SJSA1 (cell line): ENCODE measurements at regions not wholly inside any gene's neighbourhood (a gene's known extent, or its start where the extent isn't known, plus 50 kb on each side); places are given as distances from the start of the nearest gene placed in this dataset.

Experiments
- DNase-seq, 2 experiments: peaks; one replicate each; pipeline ENCODE4 v3.0.0-alpha.2; 2015 to 2020; ENCODE audit warnings: low spot score in 2 of 2, low read depth in 1 of 2
- H3K27ac ChIP-seq: fragments of 250-450 bp; sonication (Bioruptor Pico); 2 replicates; pipeline ENCODE4 v1.5.1; 2020; ENCODE audit warnings: mild to moderate bottlenecking, moderate library complexity
- H3K27me3 ChIP-seq: fragments of 250-450 bp; sonication (Bioruptor Pico); replicated peaks from 2 replicates; pipeline ENCODE4 v1.5.1; 2020; ENCODE audit warnings: mild to moderate bottlenecking, moderate library complexity
- H3K36me3 ChIP-seq: fragments of 250-450 bp; sonication (Bioruptor Pico); 2 replicates; pipeline ENCODE4 v1.5.1; 2020; ENCODE audit warnings: mild to moderate bottlenecking
- H3K4me1 ChIP-seq: fragments of 250-450 bp; sonication (Bioruptor Pico); replicated peaks from 2 replicates; pipeline ENCODE4 v1.6.1; 2021; ENCODE audit warnings: mild to moderate bottlenecking
- H3K4me3 ChIP-seq: fragments of 250-450 bp; sonication (Bioruptor Pico); 2 replicates; pipeline ENCODE4 v1.5.1; 2020; ENCODE audit warnings: mild to moderate bottlenecking
- H3K9me3 ChIP-seq: fragments of 250-450 bp; sonication (Bioruptor Pico); replicated peaks from 2 replicates; pipeline ENCODE4 v1.5.1; 2020; ENCODE audit warnings: mild to moderate bottlenecking

DNA sequence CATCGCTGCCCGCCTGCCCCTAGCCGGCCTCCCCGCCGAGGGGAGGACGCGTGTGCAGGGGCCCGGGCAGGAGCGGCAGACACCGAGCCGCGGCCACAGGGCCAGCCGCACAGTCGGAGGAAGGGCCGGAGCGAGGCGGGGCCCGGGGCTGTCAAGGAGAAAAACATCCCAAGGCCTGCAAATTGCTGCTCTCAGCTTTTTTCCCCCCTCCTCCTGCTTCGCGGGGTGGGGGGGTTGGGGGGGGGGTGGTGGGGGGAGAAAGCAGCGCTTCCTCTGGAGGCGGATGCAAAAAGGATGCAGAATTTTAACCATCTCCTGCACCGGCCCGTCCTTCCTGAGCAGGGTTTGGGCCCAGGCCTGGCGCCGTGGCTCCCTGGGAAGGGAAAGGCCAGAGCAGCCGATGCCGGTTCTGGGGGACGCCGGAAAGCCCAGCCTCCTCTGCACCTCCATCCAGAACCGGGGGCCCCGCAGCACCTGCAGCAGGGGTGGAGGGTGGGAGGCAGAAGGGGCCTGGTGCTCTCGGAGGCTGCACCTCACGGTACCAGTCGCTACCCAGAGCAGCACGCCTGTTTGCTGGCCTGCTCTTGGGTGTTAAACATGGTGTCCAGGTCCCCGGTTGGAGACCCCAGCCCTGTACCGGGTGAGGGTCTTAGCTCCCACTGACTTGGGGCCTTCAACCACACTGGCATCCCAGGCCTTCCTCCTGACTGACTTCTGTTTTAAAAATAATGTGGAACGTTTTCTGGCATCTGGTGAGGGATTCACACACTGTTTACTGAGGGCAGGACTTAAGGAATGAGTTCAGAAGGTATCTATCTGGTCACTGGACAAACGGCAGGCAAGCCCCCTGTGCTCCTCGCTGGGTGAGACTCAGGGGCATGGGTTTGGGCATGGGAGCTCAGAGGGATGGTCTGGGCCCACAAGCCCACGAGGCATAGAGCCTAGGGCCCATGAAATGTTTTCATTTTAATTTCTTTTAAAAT, 77.4 kb upstream of the WNT7B start:
- Histone ChIP-seq H3K27ac (peak overlapping the region; percentile 86), H3K27me3 (no peaks in the 10 kb centered on the region), H3K36me3 (no peaks in the 10 kb centered on the region; the same call in 1 of the 2 replicates), H3K9me3 (no peaks in the 10 kb centered on the region), H3K4me3 (peak overlapping the region; percentile 63), H3K4me1 (peaks cover 77% of the 10 kb centered on the region)
- peak; percentile 72 to 75 for DNase-seq

DNA sequence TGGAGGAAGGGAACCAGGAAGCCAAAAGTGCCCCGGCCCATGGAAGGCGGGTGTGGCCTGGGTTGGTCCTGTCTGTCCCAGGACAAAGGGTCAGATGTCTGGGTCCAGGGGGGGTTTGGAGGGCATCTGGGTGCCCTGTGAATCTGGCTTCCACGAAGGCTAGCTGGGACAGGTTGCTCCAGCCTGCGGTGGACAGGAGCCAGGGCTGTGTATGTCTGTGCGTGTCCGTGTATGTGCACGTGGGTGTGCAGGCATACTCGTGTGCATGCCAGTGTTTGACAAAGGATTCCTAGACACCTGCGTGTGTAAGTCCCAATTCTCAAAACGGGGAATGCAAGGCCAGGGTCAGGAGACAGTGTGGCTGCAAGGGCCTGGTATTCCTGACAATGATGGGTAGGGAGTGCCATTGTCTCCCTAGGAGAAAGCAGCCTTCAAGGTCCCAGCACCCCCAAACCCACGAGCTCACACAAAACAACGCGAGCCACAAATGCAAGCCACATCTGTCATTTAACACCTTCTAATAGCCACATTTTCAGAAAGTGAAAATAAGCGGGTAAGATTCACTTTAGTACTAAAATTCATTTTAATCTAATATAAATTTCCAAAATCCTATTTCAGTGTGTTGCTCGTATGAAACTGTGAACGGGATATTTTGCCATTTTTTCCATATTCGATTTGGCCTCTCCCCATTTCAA, 78.4 kb upstream of the WNT7B start:
- peak in 1 of 2 experiments; percentile 56 for DNase-seq
- no peaks in the 10 kb centered on the region for H3K27me3 ChIP-seq
- peak overlapping the region; percentile 63 for H3K4me3 ChIP-seq
- H3K4me1 ChIP-seq, result peaks cover 82% of the 10 kb centered on the region
- H3K36me3 ChIP-seq, result no peaks in the 10 kb centered on the region; the same call in 1 of the 2 replicates
- no peaks in the 10 kb centered on the region for H3K9me3 ChIP-seq
- H3K27ac ChIP-seq, result peak overlapping the region; percentile 75

DNA sequence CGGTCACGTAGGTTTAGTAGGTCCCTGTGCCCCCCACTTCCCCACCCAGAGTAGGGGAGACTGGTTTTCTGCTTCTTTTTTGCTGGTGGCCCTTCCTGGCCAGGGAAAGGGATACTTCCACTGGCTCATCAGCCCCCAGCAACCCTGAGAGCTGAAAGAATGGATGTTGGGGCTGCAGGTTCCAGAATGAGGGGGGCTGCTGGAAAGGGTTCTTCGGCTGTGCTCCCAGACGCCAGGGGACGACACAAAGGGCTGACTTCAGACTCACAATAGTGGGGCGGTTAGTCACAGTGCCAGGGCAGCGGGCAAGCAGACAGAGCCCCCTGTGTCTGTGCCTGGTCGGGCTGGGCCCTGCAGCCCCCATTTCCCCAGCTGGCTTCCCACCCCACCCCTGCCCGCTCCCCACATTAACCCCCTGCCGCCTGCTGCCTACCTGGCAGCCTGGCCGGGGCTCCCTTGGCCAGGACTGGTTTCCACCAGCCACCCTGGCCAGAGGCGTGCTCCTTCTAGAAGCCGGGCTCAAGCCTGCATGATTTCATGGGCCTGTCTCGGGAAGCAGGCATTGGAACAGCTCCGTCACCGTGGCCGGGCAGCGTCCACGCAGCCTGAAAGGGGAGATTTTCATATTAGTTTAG, 79.1 kb upstream of the WNT7B start:
- Histone ChIP-seq H3K27me3 (no peaks in the 10 kb centered on the region), H3K9me3 (no peaks in the 10 kb centered on the region), H3K27ac (peak overlapping the region; percentile 75), H3K4me3 (peak overlapping the region; percentile 63), H3K4me1 (peaks cover 79% of the 10 kb centered on the region), H3K36me3 (no peaks in the 10 kb centered on the region; the same call in 1 of the 2 replicates)
- DNase-seq, result peak; percentile 63 to 73

DNA sequence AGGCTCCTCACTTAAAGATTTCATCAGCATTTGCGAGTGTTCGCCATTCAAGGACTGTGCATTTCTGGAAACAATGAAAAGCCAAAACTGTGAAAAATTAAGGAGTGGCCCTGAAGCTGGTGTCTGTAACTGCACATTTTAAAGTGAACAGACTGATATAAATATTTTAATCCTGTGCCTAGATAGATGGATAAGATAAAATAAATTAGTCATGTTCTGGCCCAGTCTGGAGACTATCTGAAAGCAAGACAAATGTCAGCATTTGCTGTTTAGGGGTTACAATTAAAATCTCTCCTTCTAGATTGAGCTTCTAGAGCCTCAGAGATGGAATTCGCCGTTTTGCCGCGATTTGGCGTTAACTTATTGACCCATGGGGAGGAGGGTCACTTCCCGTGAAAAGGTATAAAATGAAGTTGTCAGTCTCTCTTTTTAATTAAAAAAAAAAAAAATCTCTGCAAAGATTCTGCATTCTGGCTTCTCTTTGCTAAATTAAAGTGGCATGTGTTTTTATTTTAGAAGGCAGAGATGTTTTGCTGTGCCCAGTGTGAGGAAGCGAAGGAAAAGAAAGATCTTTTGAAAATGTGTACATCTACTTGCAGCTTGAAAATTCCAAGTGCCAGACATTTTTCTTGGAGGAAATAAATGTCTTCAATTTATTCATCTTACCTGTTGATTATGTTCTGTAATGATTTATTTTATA, 79.7 kb upstream of the WNT7B start:
- peak in 1 of 2 experiments; percentile 76 for DNase-seq
- H3K36me3 ChIP-seq, result no peaks in the 10 kb centered on the region; the same call in 1 of the 2 replicates
- H3K27me3 ChIP-seq, result no peaks in the 10 kb centered on the region
- H3K9me3 ChIP-seq, result no peaks in the 10 kb centered on the region
- peak overlapping the region; percentile 63 for H3K4me3 ChIP-seq
- peak overlapping the region; percentile 75 for H3K27ac ChIP-seq
- H3K4me1 ChIP-seq, result peaks cover 72% of the 10 kb centered on the region

DNA sequence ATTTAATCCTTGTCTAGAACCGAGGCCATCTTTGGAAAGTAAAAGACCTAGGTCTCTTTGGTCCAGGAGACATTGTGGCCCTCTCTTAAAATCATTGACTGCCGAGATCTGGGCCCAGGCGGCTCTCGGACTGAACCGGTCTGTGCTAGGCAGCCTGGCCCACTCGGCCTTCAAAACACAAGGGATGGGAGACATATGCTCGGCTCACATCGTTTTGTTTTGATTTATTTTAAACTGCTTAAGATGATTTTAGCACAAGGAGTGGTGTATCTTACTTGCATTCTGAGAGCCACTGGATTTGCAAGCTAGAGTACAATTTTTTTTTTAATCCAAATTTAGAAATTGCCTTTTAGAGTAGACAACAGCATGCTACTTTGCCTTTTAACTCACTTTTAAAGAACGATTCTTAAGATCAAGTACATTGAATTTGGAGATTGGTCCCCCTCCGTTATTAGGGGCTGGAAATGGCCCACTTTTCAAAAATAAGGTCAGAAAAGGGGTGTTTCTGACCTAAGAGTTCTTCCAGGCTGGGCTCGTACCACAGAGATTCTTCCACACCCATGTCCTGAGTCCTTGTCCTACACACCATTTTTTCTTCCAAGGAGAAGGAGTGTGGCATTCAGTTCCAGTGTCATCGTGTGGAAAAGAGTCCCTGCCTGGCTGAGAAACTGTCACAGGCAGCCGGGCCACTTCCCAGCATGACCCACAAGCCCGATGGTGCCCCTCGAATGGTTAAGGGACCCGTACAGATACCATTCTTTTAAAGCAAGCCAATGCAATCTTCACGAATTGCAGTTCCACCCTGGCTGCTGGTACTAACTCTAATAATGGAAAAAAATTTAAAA, 80.5 kb upstream of the WNT7B start:
- Histone ChIP-seq H3K4me3 (peak overlapping the region; percentile 63), H3K27ac (peak overlapping the region; percentile 75), H3K27me3 (no peaks in the 10 kb centered on the region), H3K9me3 (no peaks in the 10 kb centered on the region), H3K4me1 (peaks cover 64% of the 10 kb centered on the region), H3K36me3 (no peaks in the 10 kb centered on the region; the same call in 1 of the 2 replicates)
- DNase-seq, result peak in 1 of 2 experiments; percentile 38

DNA sequence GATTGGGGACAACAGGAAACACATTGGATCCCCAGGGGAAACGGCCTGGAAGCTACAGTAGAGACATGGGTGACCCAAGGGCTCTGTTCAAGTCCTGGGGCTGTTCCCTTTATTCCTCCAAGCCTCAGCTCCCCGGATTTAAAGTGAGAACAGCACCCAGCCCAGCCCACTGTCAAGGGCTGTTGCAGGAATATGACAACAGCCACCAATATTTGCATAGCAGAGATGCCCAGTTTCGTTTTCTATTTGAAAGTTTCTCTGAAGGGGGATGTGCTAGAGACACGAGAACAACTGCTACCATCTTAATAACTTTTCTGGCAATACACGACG, 81.1 kb upstream of the WNT7B start:
- peaks cover under 1% of the 10 kb centered on the region; the same call in 1 of the 2 replicates for H3K36me3 ChIP-seq
- no peaks in the 10 kb centered on the region for H3K27me3 ChIP-seq
- H3K4me3 ChIP-seq, result peak overlapping the region; percentile 63
- peak overlapping the region; percentile 75 for H3K27ac ChIP-seq
- peaks cover 62% of the 10 kb centered on the region for H3K4me1 ChIP-seq
- peak; percentile 73 to 88 for DNase-seq
- no peaks in the 10 kb centered on the region for H3K9me3 ChIP-seq

DNA sequence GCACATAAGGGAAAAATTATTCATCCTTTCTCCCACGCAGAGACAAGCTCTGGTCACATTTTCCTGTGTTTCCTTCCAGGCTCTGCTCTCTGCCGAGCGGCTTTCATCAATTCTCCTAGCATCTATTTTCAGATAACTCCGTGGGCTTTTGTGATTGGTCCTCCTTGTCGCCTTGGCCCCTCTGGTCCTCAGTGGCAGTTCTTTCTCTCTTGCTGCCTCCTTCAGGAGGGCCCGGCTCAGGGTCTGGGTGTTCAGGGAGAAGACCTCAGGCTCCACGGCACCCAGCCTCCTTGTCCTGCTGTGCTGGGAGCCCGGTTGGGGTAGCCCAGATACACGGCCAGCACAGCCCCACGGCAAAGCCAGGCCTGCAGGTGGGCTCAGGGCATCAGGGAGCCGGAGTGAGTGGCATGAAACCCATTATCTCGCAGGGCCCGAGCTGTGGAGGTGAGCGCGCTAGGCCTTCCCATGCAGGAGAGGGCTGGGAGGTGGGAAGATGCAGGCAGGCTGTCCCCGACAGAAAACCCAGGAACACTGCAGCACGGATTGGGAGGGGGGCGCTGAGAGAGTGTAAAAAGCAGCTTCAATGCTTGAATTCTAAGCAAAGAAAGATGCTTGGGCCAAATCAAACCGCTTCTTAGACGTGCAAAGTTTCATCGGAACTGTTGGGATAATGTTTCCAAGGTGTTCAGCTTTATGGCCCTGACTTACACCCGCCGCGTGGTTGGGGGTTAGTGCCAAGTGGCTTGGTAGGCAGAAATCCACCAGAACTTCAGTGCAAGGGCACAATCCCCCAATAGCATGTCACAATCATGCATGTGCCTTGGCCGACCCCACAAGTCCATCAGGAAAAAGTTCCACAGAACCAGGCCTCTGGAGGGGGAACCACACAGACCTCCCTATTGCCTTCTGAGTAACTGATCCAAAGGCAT, 81.9 kb upstream of the WNT7B start:
- peak overlapping the region; percentile 75 for H3K27ac ChIP-seq
- peaks cover 65% of the 10 kb centered on the region for H3K4me1 ChIP-seq
- H3K4me3 ChIP-seq, result peak overlapping the region; percentile 63
- no peaks in the 10 kb centered on the region for H3K27me3 ChIP-seq
- peak in 1 of 2 experiments; percentile 79 for DNase-seq
- no peaks in the 10 kb centered on the region for H3K9me3 ChIP-seq
- H3K36me3 ChIP-seq, result peaks cover 3% of the 10 kb centered on the region; the same call in 1 of the 2 replicates

DNA sequence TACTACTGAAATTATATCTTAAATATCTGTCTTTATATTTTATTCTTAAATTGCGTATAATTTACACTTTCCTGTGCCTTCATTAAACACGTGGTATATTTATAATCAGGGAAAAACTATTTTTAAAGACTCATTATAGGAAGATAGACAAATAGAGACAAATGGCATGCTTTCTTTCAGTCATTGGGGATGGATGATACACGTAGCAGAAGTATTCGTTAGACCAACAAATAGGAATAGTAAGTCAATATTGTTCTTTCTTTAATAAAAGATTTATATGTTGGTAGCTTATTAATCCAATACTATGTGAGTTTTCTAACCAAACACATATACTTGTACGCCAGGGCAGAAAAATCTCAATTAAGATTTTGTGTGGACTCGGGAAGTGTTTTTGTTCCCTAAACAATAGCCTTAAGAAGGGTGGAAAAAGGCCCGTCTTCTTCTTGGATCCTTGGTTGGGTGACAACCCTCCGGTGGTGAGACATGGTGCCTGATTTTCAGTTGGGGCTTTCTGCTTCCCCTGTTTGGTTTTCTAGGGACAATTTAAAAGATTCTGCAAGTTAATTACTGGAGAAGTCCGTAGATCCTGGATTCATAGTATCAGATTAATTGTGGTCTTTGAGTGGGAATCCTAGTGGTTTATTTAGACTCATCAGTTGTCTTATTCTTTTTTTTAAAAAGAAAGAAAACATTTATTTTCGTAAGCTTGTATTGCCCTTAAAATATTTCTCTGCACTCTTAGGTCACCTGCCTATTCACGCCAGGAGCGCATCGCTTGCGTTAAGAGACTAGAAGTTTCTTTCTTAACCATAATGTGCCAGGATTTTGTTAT, 83.5 kb upstream of the WNT7B start:
- Histone ChIP-seq H3K27me3 (no peaks in the 10 kb centered on the region), H3K27ac (no peak overlapping the region), H3K4me3 (no peak overlapping the region), H3K36me3 (peaks cover 3% of the 10 kb centered on the region; the same call in 1 of the 2 replicates), H3K4me1 (peaks cover 60% of the 10 kb centered on the region), H3K9me3 (no peaks in the 10 kb centered on the region)
- no peak for DNase-seq

DNA sequence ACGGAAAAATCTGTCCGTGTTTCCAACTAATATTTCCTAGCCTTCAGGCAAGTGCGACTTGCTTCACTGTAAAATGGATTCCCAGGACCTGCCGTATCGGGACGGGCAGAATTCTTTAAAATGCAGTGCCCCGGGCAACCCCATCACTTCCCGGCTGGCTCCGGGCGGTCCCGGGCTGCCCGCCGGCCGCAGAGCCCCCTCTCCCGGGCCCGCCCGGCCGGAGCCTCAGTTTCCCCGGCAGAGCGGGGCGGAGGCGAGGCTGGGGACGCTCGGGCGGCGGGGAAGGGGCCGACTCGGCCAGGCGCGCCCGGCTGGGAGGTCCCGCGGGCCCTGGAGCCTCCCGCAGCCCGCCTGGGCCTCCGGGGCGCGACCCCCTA, 84.2 kb upstream of the WNT7B start:
- H3K27me3 ChIP-seq, result no peaks in the 10 kb centered on the region
- H3K9me3 ChIP-seq, result no peaks in the 10 kb centered on the region
- peaks cover 59% of the 10 kb centered on the region for H3K4me1 ChIP-seq
- no peak overlapping the region for H3K27ac ChIP-seq
- H3K36me3 ChIP-seq, result peaks cover 3% of the 10 kb centered on the region; the same call in 1 of the 2 replicates
- no peak for DNase-seq
- no peak overlapping the region for H3K4me3 ChIP-seq

DNA sequence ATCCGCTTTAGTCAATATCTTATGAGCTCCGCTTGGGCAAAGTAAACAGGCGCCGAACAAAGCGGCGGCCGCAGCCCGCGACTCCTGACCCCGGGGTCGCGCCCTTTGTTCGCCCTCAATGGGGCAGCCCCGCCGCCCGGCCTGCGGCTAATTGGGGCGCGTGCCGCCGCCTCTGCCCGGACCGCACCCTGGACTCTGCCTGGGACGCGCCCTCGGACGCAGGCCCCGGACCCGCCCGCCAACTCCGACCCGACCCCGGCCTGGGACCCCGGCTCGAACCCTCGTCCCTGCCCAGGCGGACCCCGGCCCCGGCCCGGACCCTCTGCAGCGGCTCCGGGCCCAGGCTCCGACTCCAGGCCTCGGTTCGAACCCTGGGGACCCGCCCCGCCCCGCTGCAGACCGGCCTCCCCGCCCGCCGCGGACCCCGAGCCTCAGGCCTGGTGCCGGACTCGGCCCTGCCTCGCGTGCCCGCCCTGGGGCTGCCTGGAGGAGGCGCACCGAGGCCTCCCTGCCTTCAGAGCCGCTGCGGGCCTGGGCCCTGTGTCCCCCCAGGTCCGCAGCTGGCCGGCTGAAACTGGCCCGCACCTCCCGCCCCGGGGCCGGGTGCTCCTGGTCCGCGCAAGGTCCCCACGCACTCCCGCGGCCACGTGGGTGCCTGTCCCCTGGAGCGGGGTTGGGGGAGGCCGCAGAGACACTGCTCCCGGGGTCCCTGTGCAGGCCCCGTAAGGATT, 84.7 kb upstream of the WNT7B start:
- no peak for DNase-seq
- no peaks in the 10 kb centered on the region for H3K27me3 ChIP-seq
- H3K9me3 ChIP-seq, result no peaks in the 10 kb centered on the region
- peaks cover 3% of the 10 kb centered on the region; the same call in 1 of the 2 replicates for H3K36me3 ChIP-seq
- no peak overlapping the region for H3K4me3 ChIP-seq
- H3K27ac ChIP-seq, result no peak overlapping the region
- H3K4me1 ChIP-seq, result peaks cover 56% of the 10 kb centered on the region

DNA sequence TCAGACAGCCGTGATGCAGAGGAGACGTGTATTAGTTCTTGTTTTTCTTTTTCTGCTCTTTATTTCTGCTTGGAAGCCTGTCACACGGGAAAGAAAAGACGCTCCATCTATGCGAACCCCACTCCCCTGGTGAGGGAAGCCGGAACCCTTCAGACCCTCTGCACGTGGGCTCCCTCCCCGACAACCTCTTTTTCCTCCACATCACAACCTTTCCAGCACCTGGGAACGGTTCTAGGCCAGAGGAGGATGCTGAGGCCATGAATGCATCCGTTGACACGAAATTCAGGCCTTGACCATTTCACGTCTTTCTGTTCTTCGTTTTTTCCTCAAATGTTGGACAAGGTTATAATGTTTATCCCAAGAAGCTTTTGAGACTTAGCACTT, 85.3 kb upstream of the WNT7B start:
- no peak overlapping the region for H3K4me3 ChIP-seq
- no peaks in the 10 kb centered on the region for H3K27me3 ChIP-seq
- H3K36me3 ChIP-seq, result peaks cover 3% of the 10 kb centered on the region; the same call in 1 of the 2 replicates
- H3K4me1 ChIP-seq, result peaks cover 50% of the 10 kb centered on the region
- no peaks in the 10 kb centered on the region for H3K9me3 ChIP-seq
- no peak for DNase-seq
- H3K27ac ChIP-seq, result no peak overlapping the region
